ENCODE measurements at regions not wholly inside any gene's neighbourhood (a gene's known extent, or its start where the extent isn't known, plus 50 kb on each side); places are given as distances from the start of the nearest gene placed in this dataset.

GRCh38 chr13:22937241-22937640 is 243.5 kb upstream of the SGCG start:
- H3K27me3 Mint-ChIP-seq (ENCODE audit: insufficient read depth), result no peaks in the 10 kb centered on the region
- no peak overlapping the region for H3K9ac ChIP-seq (ENCODE audit: extremely low read depth, low read length, poor library complexity, severe bottlenecking)
- H3K9me3 ChIP-seq (ENCODE audit: control insufficient read depth, low read length), result no peaks in the 10 kb centered on the region
- no peaks in the 10 kb centered on the region for H3K36me3 Mint-ChIP-seq (ENCODE audit: low read depth)
- H3K4me3 ChIP-seq (ENCODE audit: low read length), result no peak overlapping the region
- no peaks in the 10 kb centered on the region for H3K27me3 ChIP-seq (ENCODE audit: control insufficient read depth, insufficient read depth, low read length, poor library complexity, severe bottlenecking)
- peaks cover 14% of the 10 kb centered on the region for H3K9me3 Mint-ChIP-seq
- no peaks in the 10 kb centered on the region for H3K36me3 ChIP-seq (ENCODE audit: control insufficient read depth, insufficient read depth, low read length)
- no peaks in the 10 kb centered on the region for H3K4me1 Mint-ChIP-seq
- H3K27ac Mint-ChIP-seq, result no peak overlapping the region
- DNase-seq, result no peak
- 94 to 100% methylated on average over 1 to 13 of the region's 13 CpGs for WGBS, 2 experiments (ENCODE audit: insufficient coverage in 1 of 2, insufficient read length in 1 of 2)
- H3K4me1 ChIP-seq (ENCODE audit: control insufficient read depth, insufficient read depth, low read length), result no peaks in the 10 kb centered on the region
- no peak overlapping the region for H3K27ac ChIP-seq (ENCODE audit: low read depth, low read length)
- no peak overlapping the region for H3K4me3 Mint-ChIP-seq
- TF ChIP-seq CTCF (conservative IDR thresholded peaks at IDR 0.05), result no peak

- no peak for DNase-seq
- Mint-ChIP-seq H3K4me3 (no peak overlapping the region), H3K27me3 (ENCODE audit: insufficient read depth) (no peaks in the 10 kb centered on the region), H3K27ac (no peak overlapping the region), H3K36me3 (ENCODE audit: low read depth) (no peaks in the 10 kb centered on the region), H3K4me1 (no peaks in the 10 kb centered on the region), H3K9me3 (peaks cover 14% of the 10 kb centered on the region)
- no peaks in the 10 kb centered on the region for H3K27me3 ChIP-seq (ENCODE audit: control insufficient read depth, insufficient read depth, low read length, poor library complexity, severe bottlenecking)
- H3K27ac ChIP-seq (ENCODE audit: low read depth, low read length), result no peak overlapping the region
- TF ChIP-seq CTCF (conservative IDR thresholded peaks at IDR 0.05), result no peak
- H3K4me1 ChIP-seq (ENCODE audit: control insufficient read depth, insufficient read depth, low read length), result no peaks in the 10 kb centered on the region
- 94 to 98% methylated on average over 4 of the region's 5 CpGs for WGBS, 2 experiments (ENCODE audit: insufficient coverage in 1 of 2, insufficient read length in 1 of 2)
- no peaks in the 10 kb centered on the region for H3K36me3 ChIP-seq (ENCODE audit: control insufficient read depth, insufficient read depth, low read length)
- H3K9ac ChIP-seq (ENCODE audit: extremely low read depth, low read length, poor library complexity, severe bottlenecking), result no peak overlapping the region
- no peak overlapping the region for H3K4me3 ChIP-seq (ENCODE audit: low read length)
- no peaks in the 10 kb centered on the region for H3K9me3 ChIP-seq (ENCODE audit: control insufficient read depth, low read length)
Measured at GRCh38 chr13:22937953-22938352, 242.8 kb upstream of the SGCG start.

- H3K27ac Mint-ChIP-seq, result no peak overlapping the region
- DNase-seq, result no peak
- 78 to 93% methylated on average over 9 to 22 of the region's 22 CpGs for WGBS, 2 experiments (ENCODE audit: insufficient coverage in 1 of 2, insufficient read length in 1 of 2)
Measured at GRCh38 chr13:22938576-22938975, 242.2 kb upstream of the SGCG start.

More at GRCh38 chr13:22938576-22938975, 242.2 kb upstream of the SGCG start:
- no peak overlapping the region for H3K4me3 Mint-ChIP-seq
- Histone ChIP-seq H3K27me3 (ENCODE audit: control insufficient read depth, insufficient read depth, low read length, poor library complexity, severe bottlenecking) (no peaks in the 10 kb centered on the region), H3K9ac (ENCODE audit: extremely low read depth, low read length, poor library complexity, severe bottlenecking) (no peak overlapping the region), H3K36me3 (ENCODE audit: control insufficient read depth, insufficient read depth, low read length) (no peaks in the 10 kb centered on the region), H3K9me3 (ENCODE audit: control insufficient read depth, low read length) (no peaks in the 10 kb centered on the region), H3K4me1 (ENCODE audit: control insufficient read depth, insufficient read depth, low read length) (no peaks in the 10 kb centered on the region), H3K4me3 (ENCODE audit: low read length) (no peak overlapping the region), H3K27ac (ENCODE audit: low read depth, low read length) (no peak overlapping the region)
- no peaks in the 10 kb centered on the region for H3K27me3 Mint-ChIP-seq (ENCODE audit: insufficient read depth)
- H3K4me1 Mint-ChIP-seq, result no peaks in the 10 kb centered on the region
- peaks cover 14% of the 10 kb centered on the region for H3K9me3 Mint-ChIP-seq
- no peaks in the 10 kb centered on the region for H3K36me3 Mint-ChIP-seq (ENCODE audit: low read depth)
- TF ChIP-seq CTCF (conservative IDR thresholded peaks at IDR 0.05), result no peak
